GM12875 (cell line): ENCODE measurements at regions not wholly inside any gene's neighbourhood (a gene's known extent, or its start where the extent isn't known, plus 50 kb on each side); places are given as distances from the start of the nearest gene placed in this dataset.
"Not testable (repeated sequence)": the region's sequence is repeated elsewhere in the genome, so short reads cannot be mapped to it uniquely, and the experiment has no call there.

ENCODE experiments used
- H3K4me3 ChIP-seq: one replicate; pipeline ENCODE4 v1.5.1; 2011; ENCODE audit warnings: low read depth, low read length, control low read depth
- CTCF ChIP-seq: IDR thresholded peaks from 2 replicates; pipeline ENCODE4 v1.5.1; 2011; ENCODE audit warnings: low read depth, mild to moderate bottlenecking, control low read depth, inconsistent platforms, low read length, moderate library complexity, borderline replicate concordance; ENCODE audit not compliant: insufficient read depth

GRCh38 chr3:147305533-147306250, 100.7 kb downstream of the ZIC4 start:
- no peak overlapping the region for H3K4me3 ChIP-seq
- no peak for TF ChIP-seq CTCF

GRCh38 chr3:147304756-147305155, 101.6 kb downstream of the ZIC4 start:
- no peak for TF ChIP-seq CTCF

GRCh38 chr3:147301781-147302180, 104.6 kb downstream of the ZIC4 start:
- TF ChIP-seq CTCF = no peak
- no peak overlapping the region for H3K4me3 ChIP-seq

More at GRCh38 chr3:147304756-147305155, 101.6 kb downstream of the ZIC4 start:
- H3K4me3 ChIP-seq = no peak overlapping the region

GRCh38 chr3:147299656-147300055, 106.7 kb downstream of the ZIC4 start:
- no peak for TF ChIP-seq CTCF
- H3K4me3 ChIP-seq = no peak overlapping the region

- no peak overlapping the region for H3K4me3 ChIP-seq
- TF ChIP-seq CTCF = no peak
Measured at GRCh38 chr3:147298511-147298982, 107.8 kb downstream of the ZIC4 start.

GRCh38 chr3:147297761-147298350, 108.5 kb downstream of the ZIC4 start:
- no peak overlapping the region for H3K4me3 ChIP-seq
- no peak for TF ChIP-seq CTCF

GRCh38 chr3:147287370-147287769, 119.0 kb downstream of the ZIC4 start:
- H3K4me3 ChIP-seq = not testable (repeated sequence)
